ENCODE measurements at regions not wholly inside any gene's neighbourhood (a gene's known extent, or its start where the extent isn't known, plus 50 kb on each side); places are given as distances from the start of the nearest gene placed in this dataset.
"Not testable (repeated sequence)": the region's sequence is repeated elsewhere in the genome, so short reads cannot be mapped to it uniquely, and the experiment has no call there.

DNA sequence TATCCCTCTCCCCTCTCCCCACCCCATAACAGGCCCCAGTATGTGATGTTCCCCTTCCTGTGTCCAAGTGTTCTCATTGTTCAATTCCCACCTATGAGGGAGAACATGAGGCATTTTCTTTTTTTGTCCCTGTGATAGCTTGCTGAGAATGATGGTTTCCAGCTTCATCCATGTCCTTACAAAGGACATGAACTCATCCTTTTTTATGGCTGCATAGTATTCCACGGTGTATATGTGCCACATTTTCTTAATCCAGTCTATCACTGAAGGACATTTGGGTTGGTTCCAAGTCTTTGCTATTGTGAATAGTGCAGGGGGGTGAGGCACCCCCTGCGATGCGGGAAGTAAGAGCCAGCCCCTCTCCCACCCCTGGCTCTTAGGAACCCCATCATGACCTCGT, 73.2 kb upstream of the RUBCNL start:
- not testable (repeated sequence) for TF ChIP-seq EP300, POLR2A, POLR2AphosphoS5 (IDR thresholded peaks at IDR 0.05)
- TF ChIP-seq, protein P1, sequence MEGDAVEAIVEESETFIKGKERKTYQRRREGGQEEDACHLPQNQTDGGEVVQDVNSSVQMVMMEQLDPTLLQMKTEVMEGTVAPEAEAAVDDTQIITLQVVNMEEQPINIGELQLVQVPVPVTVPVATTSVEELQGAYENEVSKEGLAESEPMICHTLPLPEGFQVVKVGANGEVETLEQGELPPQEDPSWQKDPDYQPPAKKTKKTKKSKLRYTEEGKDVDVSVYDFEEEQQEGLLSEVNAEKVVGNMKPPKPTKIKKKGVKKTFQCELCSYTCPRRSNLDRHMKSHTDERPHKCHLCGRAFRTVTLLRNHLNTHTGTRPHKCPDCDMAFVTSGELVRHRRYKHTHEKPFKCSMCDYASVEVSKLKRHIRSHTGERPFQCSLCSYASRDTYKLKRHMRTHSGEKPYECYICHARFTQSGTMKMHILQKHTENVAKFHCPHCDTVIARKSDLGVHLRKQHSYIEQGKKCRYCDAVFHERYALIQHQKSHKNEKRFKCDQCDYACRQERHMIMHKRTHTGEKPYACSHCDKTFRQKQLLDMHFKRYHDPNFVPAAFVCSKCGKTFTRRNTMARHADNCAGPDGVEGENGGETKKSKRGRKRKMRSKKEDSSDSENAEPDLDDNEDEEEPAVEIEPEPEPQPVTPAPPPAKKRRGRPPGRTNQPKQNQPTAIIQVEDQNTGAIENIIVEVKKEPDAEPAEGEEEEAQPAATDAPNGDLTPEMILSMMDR (IDR thresholded peaks at IDR 0.05), result not testable (repeated sequence)

Data from suprapubic skin (tissue), 4 donors.